ENCODE measurements at regions not wholly inside any gene's neighbourhood (a gene's known extent, or its start where the extent isn't known, plus 50 kb on each side); places are given as distances from the start of the nearest gene placed in this dataset.

GRCh38 chr14:82641050-82641540, 1107.4 kb upstream of the SEL1L start:
- H3K27me3 ChIP-seq (ENCODE audit: control insufficient read depth in 2 of 2, insufficient read depth in 2 of 2, low read length in 2 of 2), result no peaks in the 10 kb centered on the region
- no peak overlapping the region for H3K9ac ChIP-seq (ENCODE audit: insufficient read depth, low read length, poor library complexity, severe bottlenecking)
- no peaks in the 10 kb centered on the region for H3K79me2 ChIP-seq (ENCODE audit: insufficient read depth, low read length)
- H3K27ac Mint-ChIP-seq, result no peak overlapping the region
- no peaks in the 10 kb centered on the region for H3K36me3 Mint-ChIP-seq
- H3K4me2 ChIP-seq (replicated peaks; ENCODE audit: extremely low read depth, low read length, poor library complexity, severe bottlenecking), result no peak overlapping the region
- TF ChIP-seq, protein P1, sequence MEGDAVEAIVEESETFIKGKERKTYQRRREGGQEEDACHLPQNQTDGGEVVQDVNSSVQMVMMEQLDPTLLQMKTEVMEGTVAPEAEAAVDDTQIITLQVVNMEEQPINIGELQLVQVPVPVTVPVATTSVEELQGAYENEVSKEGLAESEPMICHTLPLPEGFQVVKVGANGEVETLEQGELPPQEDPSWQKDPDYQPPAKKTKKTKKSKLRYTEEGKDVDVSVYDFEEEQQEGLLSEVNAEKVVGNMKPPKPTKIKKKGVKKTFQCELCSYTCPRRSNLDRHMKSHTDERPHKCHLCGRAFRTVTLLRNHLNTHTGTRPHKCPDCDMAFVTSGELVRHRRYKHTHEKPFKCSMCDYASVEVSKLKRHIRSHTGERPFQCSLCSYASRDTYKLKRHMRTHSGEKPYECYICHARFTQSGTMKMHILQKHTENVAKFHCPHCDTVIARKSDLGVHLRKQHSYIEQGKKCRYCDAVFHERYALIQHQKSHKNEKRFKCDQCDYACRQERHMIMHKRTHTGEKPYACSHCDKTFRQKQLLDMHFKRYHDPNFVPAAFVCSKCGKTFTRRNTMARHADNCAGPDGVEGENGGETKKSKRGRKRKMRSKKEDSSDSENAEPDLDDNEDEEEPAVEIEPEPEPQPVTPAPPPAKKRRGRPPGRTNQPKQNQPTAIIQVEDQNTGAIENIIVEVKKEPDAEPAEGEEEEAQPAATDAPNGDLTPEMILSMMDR (IDR thresholded peaks at IDR 0.05), result no peak
- no CpG with 5 or more reads among the region's 1 CpG for WGBS (ENCODE audit: insufficient coverage)
- H3K4me3 ChIP-seq (replicated peaks in 1 of 3; ENCODE audit: low read depth in 2 of 3, low read length in 3 of 3), result no peak overlapping the region
- no peaks in the 10 kb centered on the region for H3K4me1 Mint-ChIP-seq
- no peak overlapping the region for H2AFZ ChIP-seq (ENCODE audit: insufficient read depth, low read depth, low read length, poor library complexity, severe bottlenecking)
- peaks cover 0 to 1% (median 0%) of the 10 kb centered on the region in 3 donors for H3K27me3 Mint-ChIP-seq (ENCODE audit: low read depth in 3 of 3)
- H3K9me3 ChIP-seq (replicated peaks in 1 of 2; ENCODE audit: control insufficient read depth in 1 of 2, insufficient read depth in 1 of 2, low read length in 2 of 2), result peaks cover 0 to 3% of the 10 kb centered on the region in 2 donors
- no peaks in the 10 kb centered on the region for H4K20me1 ChIP-seq (ENCODE audit: insufficient read depth, low read length)
- H3K27ac ChIP-seq (ENCODE audit: low read depth in 1 of 2, low read length in 2 of 2), result no peak overlapping the region
- H3K36me3 ChIP-seq (replicated peaks in 1 of 2; ENCODE audit: control insufficient read depth in 1 of 2, insufficient read depth in 2 of 2, low read length in 2 of 2), result no peaks in the 10 kb centered on the region
- H3K4me1 ChIP-seq (ENCODE audit: control insufficient read depth in 1 of 2, insufficient read depth in 2 of 2, low read length in 2 of 2), result no peaks in the 10 kb centered on the region
- no peak for DNase-seq
- no peak overlapping the region for H3K4me3 Mint-ChIP-seq
- intact Hi-C loops (cut with micrococcal nuclease), result no loop called here
- H3K9me3 Mint-ChIP-seq, result peaks cover 0 to 4% (median 0%) of the 10 kb centered on the region in 7 donors

GRCh38 chr14:82642425-82642824, 1108.8 kb upstream of the SEL1L start:
- peak overlapping the region; percentile 20 to 43 for H3K4me3 Mint-ChIP-seq
- intact Hi-C loops (cut with micrococcal nuclease), result no loop called here
- H3K27ac Mint-ChIP-seq, result no peak overlapping the region

More at GRCh38 chr14:82642425-82642824, 1108.8 kb upstream of the SEL1L start:
- no peaks in the 10 kb centered on the region for H3K4me1 ChIP-seq (ENCODE audit: control insufficient read depth in 1 of 2, insufficient read depth in 2 of 2, low read length in 2 of 2)
- WGBS (ENCODE audit: insufficient coverage), result 89% methylated on average over 5 of the region's 15 CpGs
- peaks cover 0 to 4% (median 0%) of the 10 kb centered on the region in 7 donors for H3K9me3 Mint-ChIP-seq
- no peaks in the 10 kb centered on the region for H4K20me1 ChIP-seq (ENCODE audit: insufficient read depth, low read length)
- H2AFZ ChIP-seq (ENCODE audit: insufficient read depth, low read depth, low read length, poor library complexity, severe bottlenecking), result no peak overlapping the region
- DNase-seq, result no peak
- no peaks in the 10 kb centered on the region for H3K36me3 Mint-ChIP-seq
- H3K4me2 ChIP-seq (replicated peaks; ENCODE audit: extremely low read depth, low read length, poor library complexity, severe bottlenecking), result no peak overlapping the region
- no peak overlapping the region for H3K9ac ChIP-seq (ENCODE audit: insufficient read depth, low read length, poor library complexity, severe bottlenecking)
- no peaks in the 10 kb centered on the region for H3K79me2 ChIP-seq (ENCODE audit: insufficient read depth, low read length)
- no peaks in the 10 kb centered on the region for H3K36me3 ChIP-seq (replicated peaks in 1 of 2; ENCODE audit: control insufficient read depth in 1 of 2, insufficient read depth in 2 of 2, low read length in 2 of 2)
- no peaks in the 10 kb centered on the region for H3K27me3 ChIP-seq (ENCODE audit: control insufficient read depth in 2 of 2, insufficient read depth in 2 of 2, low read length in 2 of 2)
- peaks cover 0 to 3% of the 10 kb centered on the region in 2 donors for H3K9me3 ChIP-seq (replicated peaks in 1 of 2; ENCODE audit: control insufficient read depth in 1 of 2, insufficient read depth in 1 of 2, low read length in 2 of 2)
- no peaks in the 10 kb centered on the region for H3K4me1 Mint-ChIP-seq
- TF ChIP-seq, protein P1 (IDR thresholded peaks at IDR 0.05), result no peak
- H3K27me3 Mint-ChIP-seq (ENCODE audit: low read depth in 3 of 3), result peaks cover 0 to 1% (median 1%) of the 10 kb centered on the region in 3 donors
- H3K4me3 ChIP-seq (replicated peaks in 1 of 3; ENCODE audit: low read depth in 2 of 3, low read length in 3 of 3), result no peak overlapping the region
- H3K27ac ChIP-seq (ENCODE audit: low read depth in 1 of 2, low read length in 2 of 2), result no peak overlapping the region

Data from CD14-positive monocyte (primary cell).